Activated CD4-positive, alpha-beta T cell treated with anti-CD3 and anti-CD28 coated beads for 36 hours (primary cell): ENCODE measurements at regions not wholly inside any gene's neighbourhood (a gene's known extent, or its start where the extent isn't known, plus 50 kb on each side); places are given as distances from the start of the nearest gene placed in this dataset.

Experiments
- ATAC-seq: fragments of 200-7000 bp; cut with Tn5 transposase; one replicate; pipeline ENCODE4 v1.10.0; 2021; ENCODE audit warnings: mild to moderate bottlenecking, moderate library complexity
- CTCF ChIA-PET: fragments of 350-600 bp; sonication (Branson Sonifier 250); formaldehyde crosslinking; loops from one replicate; lab custom pipeline; 2021; ENCODE audit warnings: antibody characterized with exemption; lab: Charles Lee
- POLR2A ChIA-PET: fragments of 350-600 bp; sonication (Branson Sonifier 250); formaldehyde crosslinking; loops from one replicate; lab custom pipeline; 2021; ENCODE audit warnings: antibody characterized with exemption, inconsistent platforms; lab: Charles Lee
- DNase-seq: peaks from one replicate; pipeline ENCODE4 v3.0.0-alpha.2; 2020
- H3K27ac Mint-ChIP-seq: one replicate; pipeline ENCODE4 v1.8.0; 2021; ENCODE audit warnings: mixed read lengths
- H3K27me3 Mint-ChIP-seq: one replicate; pipeline ENCODE4 v1.8.0; 2021; ENCODE audit warnings: mixed read lengths
- H3K36me3 Mint-ChIP-seq: one replicate; pipeline ENCODE4 v1.8.0; 2021; ENCODE audit warnings: low read depth, mixed read lengths
- H3K4me1 Mint-ChIP-seq: one replicate; pipeline ENCODE4 v1.8.0; 2021; ENCODE audit warnings: mixed read lengths
- H3K4me3 Mint-ChIP-seq: one replicate; pipeline ENCODE4 v1.8.0; 2021; ENCODE audit warnings: mild to moderate bottlenecking, moderate library complexity, mixed read lengths
- H3K9me3 Mint-ChIP-seq: one replicate; pipeline ENCODE4 v1.8.0; 2021; ENCODE audit warnings: low read depth, mixed read lengths
- intact Hi-C, 2 experiments: fragments of 100-400 bp; cut with DNase I in 1 of 2; cut with micrococcal nuclease in 1 of 2; formaldehyde crosslinking; loops; one replicate each; pipeline versions ENCODE4 v1.14.2 to v1.15.1; 2022 to 2024; cut with DNase I, micrococcal nuclease

DNA sequence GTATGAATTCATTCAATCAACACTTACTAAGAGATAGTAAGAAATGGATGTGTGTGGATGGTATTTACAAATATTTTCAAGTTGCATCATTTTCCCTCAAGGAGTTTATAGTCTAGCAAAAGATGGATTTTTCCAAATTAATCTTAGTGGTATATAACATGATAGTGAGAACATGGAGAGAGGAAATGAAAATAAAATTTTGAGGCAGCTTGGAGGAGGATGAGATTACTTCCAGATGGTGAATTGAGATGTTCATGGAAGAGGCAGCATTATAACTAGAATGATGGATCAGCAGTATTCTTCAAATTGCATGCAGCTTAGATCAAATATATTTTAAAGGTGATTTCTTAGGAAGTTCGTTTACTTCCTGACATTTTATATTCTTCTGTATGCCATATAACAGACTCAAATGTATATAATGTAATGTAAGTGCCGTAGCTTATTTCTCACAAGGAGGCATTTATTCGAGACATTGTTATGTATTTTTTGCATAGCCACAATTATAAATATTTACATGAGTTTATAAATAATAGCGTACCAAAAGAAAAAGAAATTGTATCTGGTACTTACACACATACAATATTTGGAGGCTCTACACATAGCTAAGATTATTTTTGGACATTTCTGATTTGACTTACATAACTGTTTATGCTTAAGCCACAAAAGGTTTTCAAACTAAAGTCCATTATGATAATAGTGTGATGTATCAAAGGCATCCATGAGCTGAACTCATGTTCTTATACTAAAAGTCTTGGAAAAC is 439.4 kb downstream of the SPRY1 start:
- no peak for DNase-seq
- no peak for ATAC-seq
- no peaks in the 10 kb centered on the region for H3K27me3 Mint-ChIP-seq
- H3K4me1 Mint-ChIP-seq = no peaks in the 10 kb centered on the region
- no peaks in the 10 kb centered on the region for H3K36me3 Mint-ChIP-seq
- ChIA-PET CTCF (interaction anchor here (0.6 kb wide), 1 partner anchor 382 kb away, joined by 3 read pairs; no protein-coding TSS in a partner anchor), POLR2A (interaction anchor here (0.6 kb wide), 1 partner anchor 1443 kb away, joined by 5 read pairs; no protein-coding TSS in a partner anchor)
- H3K4me3 Mint-ChIP-seq = no peak overlapping the region
- H3K9me3 Mint-ChIP-seq = no peaks in the 10 kb centered on the region
- H3K27ac Mint-ChIP-seq = no peak overlapping the region
- intact Hi-C loops = no loop called here

DNA sequence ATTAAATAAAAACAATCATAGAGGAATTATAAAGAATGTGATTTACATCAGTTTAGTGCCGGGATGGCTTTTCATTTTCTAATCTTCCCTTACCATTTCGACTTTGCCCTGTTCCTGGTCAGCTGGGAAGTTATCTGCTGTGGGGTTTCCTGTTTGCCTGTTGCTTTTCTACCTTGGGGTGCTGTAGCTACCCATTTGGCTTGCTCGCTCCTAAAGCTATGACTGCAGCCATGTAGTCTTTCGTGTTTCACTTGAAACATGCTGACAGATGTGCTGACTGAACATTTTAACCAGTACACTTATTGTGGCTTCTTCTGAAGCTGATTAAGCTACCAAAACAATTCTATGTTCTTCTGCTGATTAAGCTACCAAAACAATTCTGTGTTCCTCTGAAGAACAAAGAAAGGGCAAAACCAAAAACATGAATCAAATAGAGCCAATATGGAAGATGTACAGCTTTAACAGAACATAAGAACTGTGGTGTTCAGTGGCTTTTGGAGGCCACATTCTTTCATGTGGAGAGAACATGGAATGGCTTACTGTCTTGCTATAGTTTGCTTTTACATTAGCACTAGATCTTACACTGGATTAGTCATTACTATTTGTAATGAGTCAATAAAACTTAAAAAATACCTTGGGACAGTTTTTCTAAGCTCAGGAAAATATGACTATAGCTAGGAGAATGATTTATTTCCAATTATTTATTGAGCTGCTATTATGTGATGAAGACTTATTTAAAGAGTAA is 440.4 kb downstream of the SPRY1 start:
- Mint-ChIP-seq H3K27ac (no peak overlapping the region), H3K4me1 (no peaks in the 10 kb centered on the region), H3K36me3 (no peaks in the 10 kb centered on the region), H3K9me3 (no peaks in the 10 kb centered on the region), H3K4me3 (no peak overlapping the region), H3K27me3 (no peaks in the 10 kb centered on the region)
- no peak for ATAC-seq
- ChIA-PET POLR2A (no interaction called here), CTCF (interaction anchor here (1.4 kb wide), 1 partner anchor 11 kb away, joined by 3 read pairs; no protein-coding TSS in a partner anchor)
- no peak for DNase-seq
- intact Hi-C loops = no loop called here

DNA sequence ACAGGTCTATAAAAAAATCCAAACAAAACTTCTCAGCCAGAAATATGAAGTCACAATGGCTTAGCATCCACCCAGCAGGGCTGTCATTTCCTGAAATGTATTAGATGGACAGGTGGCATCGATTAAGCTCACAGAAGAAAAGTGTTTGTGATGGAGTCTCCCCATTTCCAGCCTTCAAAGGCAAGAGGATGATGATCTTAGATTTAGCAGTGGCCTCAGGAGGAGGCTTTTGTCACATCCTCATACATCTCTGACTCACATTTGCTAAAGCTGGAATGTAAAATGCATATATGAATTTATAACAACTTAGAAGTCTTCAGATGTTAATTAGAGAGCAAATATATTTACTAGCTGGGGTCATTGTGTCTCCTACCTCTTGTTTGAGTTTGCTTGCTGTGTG is 441.9 kb downstream of the SPRY1 start:
- Mint-ChIP-seq H3K4me3 (no peak overlapping the region), H3K27me3 (no peaks in the 10 kb centered on the region), H3K36me3 (no peaks in the 10 kb centered on the region), H3K4me1 (no peaks in the 10 kb centered on the region), H3K27ac (no peak overlapping the region), H3K9me3 (no peaks in the 10 kb centered on the region)
- intact Hi-C loops = no loop called here
- ChIA-PET POLR2A (no interaction called here), CTCF (interaction anchor here (1.1 kb wide), 1 partner anchor 15 kb away, joined by 4 read pairs; no protein-coding TSS in a partner anchor)
- DNase-seq (no peak), ATAC-seq (no peak)

DNA sequence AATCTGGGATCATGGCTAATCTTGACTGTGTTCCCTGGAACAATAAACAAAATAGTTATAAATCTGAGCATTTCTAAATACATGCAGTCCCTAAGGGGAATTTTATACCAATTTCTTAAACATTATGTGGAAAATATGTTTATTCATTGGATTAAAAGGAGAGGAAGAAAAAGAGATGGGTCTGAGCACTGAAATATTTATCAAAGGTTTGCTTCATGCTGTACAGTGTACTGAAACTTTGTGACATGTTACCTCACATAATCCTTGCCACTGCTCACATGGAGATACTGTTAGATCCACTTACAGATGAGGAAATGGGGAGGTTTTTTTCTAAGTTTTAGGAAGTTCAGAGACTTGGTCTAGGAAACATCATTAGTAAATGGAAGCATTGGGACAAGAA is 443.6 kb downstream of the SPRY1 start:
- no peaks in the 10 kb centered on the region for H3K36me3 Mint-ChIP-seq
- DNase-seq (no peak), ATAC-seq (no peak)
- POLR2A ChIA-PET = no interaction called here
- no peak overlapping the region for H3K4me3 Mint-ChIP-seq
- no peaks in the 10 kb centered on the region for H3K27me3 Mint-ChIP-seq
- CTCF ChIA-PET = interaction anchor here (0.7 kb wide), 1 partner anchor 451 kb away, joined by 3 read pairs; no protein-coding TSS in a partner anchor
- H3K27ac Mint-ChIP-seq = no peak overlapping the region
- intact Hi-C loops = no loop called here
- no peaks in the 10 kb centered on the region for H3K9me3 Mint-ChIP-seq
- H3K4me1 Mint-ChIP-seq = no peaks in the 10 kb centered on the region

DNA sequence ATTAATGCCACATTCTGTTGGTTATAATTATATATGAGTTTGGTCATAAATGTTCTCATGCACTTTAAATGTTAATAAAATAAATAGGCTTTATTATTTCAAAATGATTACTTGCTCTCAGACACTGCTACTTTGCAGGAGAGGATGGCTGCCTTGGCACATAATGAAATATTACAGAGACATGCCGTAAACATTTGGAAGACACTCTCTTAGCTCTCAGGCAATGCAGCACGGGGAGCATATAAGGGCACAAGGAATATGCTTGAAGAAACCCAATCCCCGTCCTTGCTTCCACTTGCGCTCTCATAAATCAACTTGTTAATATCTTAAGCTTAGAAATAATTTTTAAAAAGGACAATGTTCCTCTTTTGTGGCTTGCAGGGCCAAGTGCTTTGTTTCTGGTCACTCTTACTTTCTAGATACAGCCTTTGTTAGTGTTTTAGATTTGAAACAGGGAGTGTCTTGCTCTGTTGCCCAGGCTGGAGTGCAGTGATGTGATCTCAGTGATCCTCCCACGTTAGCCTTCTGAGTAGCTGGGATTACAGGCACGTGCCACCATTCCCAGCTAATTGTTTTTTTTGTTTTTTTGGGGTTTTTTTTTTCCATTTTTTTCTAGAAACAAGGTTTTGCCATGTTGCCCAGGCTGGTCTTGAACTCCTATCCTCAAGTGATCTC is 445.0 kb downstream of the SPRY1 start:
- no peak for ATAC-seq
- ChIA-PET CTCF (no interaction called here), POLR2A (no interaction called here)
- H3K4me1 Mint-ChIP-seq = no peaks in the 10 kb centered on the region
- no peaks in the 10 kb centered on the region for H3K9me3 Mint-ChIP-seq
- H3K27ac Mint-ChIP-seq = no peak overlapping the region
- H3K4me3 Mint-ChIP-seq = no peak overlapping the region
- H3K36me3 Mint-ChIP-seq = no peaks in the 10 kb centered on the region
- no peaks in the 10 kb centered on the region for H3K27me3 Mint-ChIP-seq
- intact Hi-C loops = no loop called here
- no peak for DNase-seq

DNA sequence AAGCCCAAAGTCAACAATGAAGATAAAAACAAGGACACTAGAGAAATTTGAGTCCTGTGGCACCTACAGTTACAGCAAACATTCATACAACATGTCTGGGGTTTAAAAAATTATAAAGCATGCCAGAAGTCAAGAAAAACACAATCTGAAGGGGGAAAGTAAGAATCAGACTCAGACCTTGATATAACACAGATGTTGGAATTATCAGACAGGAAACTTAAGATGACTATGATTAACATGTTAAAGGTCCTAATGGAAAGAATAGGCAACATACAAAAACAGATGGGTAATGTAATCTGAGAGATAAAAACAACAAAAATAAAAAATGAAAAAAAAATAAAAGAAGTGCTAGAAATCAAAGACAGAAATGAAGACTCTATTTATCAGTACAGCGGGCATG is 446.5 kb downstream of the SPRY1 start:
- H3K9me3 Mint-ChIP-seq = no peaks in the 10 kb centered on the region
- no peak for DNase-seq
- H3K27me3 Mint-ChIP-seq = no peaks in the 10 kb centered on the region
- ATAC-seq = no peak
- no peak overlapping the region for H3K4me3 Mint-ChIP-seq
- intact Hi-C loops = no loop called here
- no peaks in the 10 kb centered on the region for H3K36me3 Mint-ChIP-seq
- ChIA-PET CTCF (no interaction called here), POLR2A (no interaction called here)
- no peaks in the 10 kb centered on the region for H3K4me1 Mint-ChIP-seq
- no peak overlapping the region for H3K27ac Mint-ChIP-seq

DNA sequence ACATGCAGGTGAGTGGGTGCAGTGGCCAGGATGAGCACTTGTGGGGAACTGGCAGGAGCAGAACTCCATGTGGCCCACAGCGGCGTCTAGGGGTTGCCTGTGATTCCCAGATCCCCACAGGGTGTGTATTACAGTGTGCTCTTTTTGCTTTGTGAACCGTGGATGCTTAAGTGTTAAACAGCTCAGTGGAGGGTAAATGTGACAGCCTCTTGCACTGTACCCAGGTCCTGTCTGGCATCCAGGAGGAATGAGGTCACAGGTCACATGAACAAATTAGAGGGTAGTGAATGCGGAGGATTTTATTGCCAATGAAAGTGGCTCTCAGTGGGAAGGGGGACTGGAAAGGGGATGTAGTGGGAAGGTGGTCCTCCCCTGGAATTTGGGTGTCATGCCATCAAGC is 447.8 kb downstream of the SPRY1 start:
- H3K27ac Mint-ChIP-seq = no peak overlapping the region
- no peaks in the 10 kb centered on the region for H3K9me3 Mint-ChIP-seq
- POLR2A ChIA-PET = no interaction called here
- ATAC-seq (no peak), DNase-seq (no peak)
- intact Hi-C loops = no loop called here
- CTCF ChIA-PET = no interaction called here
- no peaks in the 10 kb centered on the region for H3K4me1 Mint-ChIP-seq
- no peaks in the 10 kb centered on the region for H3K36me3 Mint-ChIP-seq
- no peak overlapping the region for H3K4me3 Mint-ChIP-seq
- no peaks in the 10 kb centered on the region for H3K27me3 Mint-ChIP-seq

DNA sequence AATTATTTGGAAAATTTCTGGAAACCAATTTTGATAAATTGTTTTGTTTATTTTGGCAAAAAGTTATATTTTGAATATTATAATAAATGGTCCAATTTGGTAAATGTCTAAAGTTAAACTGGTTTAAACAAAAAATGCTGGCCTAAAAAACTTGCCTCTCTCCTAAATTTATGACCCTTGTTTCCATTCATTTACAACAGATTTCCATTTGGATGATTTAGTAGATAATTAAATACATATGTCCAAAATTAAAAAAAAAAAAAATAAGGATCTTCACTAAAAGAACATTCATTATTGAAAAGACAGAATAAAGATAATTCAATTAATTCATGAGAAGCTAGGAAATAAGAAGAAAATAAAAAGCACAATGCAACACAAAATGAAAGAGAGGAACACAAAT is 449.5 kb downstream of the SPRY1 start:
- no peaks in the 10 kb centered on the region for H3K9me3 Mint-ChIP-seq
- intact Hi-C loops = no loop called here
- DNase-seq (no peak), ATAC-seq (no peak)
- no peak overlapping the region for H3K4me3 Mint-ChIP-seq
- CTCF ChIA-PET = no interaction called here
- H3K4me1 Mint-ChIP-seq = no peaks in the 10 kb centered on the region
- H3K36me3 Mint-ChIP-seq = no peaks in the 10 kb centered on the region
- H3K27me3 Mint-ChIP-seq = no peaks in the 10 kb centered on the region
- POLR2A ChIA-PET = no interaction called here
- H3K27ac Mint-ChIP-seq = no peak overlapping the region

DNA sequence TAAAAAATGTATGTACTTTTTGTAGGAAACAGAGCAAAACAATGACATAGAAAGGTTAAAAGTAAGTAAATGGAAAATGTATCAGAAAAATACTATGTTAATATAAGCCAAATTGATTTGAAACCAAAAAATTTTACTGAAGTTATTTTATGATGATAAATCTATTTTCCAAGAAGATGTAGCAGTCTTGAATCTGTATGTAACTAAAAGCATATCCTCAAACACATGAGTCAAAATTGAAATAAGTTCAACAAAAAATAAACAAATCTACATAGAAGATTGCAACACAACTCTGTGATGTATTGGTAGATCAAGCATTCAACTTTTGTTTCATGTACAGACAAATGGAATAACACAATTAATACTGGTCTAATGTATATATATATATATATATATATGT is 450.0 kb downstream of the SPRY1 start:
- Mint-ChIP-seq H3K4me3 (no peak overlapping the region), H3K27ac (no peak overlapping the region), H3K4me1 (no peaks in the 10 kb centered on the region), H3K36me3 (no peaks in the 10 kb centered on the region), H3K9me3 (no peaks in the 10 kb centered on the region), H3K27me3 (no peaks in the 10 kb centered on the region)
- no peak for ATAC-seq
- ChIA-PET POLR2A (no interaction called here), CTCF (no interaction called here)
- no peak for DNase-seq
- intact Hi-C loops = no loop called here

DNA sequence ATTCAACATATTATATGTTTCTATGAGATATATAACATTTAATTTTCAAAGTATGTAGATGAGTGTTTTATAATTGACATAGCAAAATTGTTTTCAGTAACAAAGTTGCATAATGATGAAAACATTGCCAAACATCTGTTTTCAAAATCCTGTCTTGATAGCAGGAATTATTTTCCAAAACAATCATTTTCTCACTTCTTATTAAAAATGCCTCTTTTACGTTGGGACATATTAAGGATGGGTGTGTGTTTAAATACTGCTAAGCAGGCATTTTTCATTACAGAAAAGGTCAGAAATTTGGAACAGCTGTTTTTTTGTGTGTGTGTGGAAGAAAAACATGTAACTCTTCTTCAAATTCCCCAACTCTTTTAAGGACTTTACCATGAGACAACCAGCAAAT is 452.0 kb downstream of the SPRY1 start:
- Mint-ChIP-seq H3K9me3 (no peaks in the 10 kb centered on the region), H3K4me3 (no peak overlapping the region), H3K4me1 (no peaks in the 10 kb centered on the region), H3K27ac (no peak overlapping the region), H3K36me3 (no peaks in the 10 kb centered on the region), H3K27me3 (no peaks in the 10 kb centered on the region)
- CTCF ChIA-PET = no interaction called here
- intact Hi-C loops = no loop called here
- DNase-seq (no peak), ATAC-seq (no peak)
- POLR2A ChIA-PET = no interaction called here

DNA sequence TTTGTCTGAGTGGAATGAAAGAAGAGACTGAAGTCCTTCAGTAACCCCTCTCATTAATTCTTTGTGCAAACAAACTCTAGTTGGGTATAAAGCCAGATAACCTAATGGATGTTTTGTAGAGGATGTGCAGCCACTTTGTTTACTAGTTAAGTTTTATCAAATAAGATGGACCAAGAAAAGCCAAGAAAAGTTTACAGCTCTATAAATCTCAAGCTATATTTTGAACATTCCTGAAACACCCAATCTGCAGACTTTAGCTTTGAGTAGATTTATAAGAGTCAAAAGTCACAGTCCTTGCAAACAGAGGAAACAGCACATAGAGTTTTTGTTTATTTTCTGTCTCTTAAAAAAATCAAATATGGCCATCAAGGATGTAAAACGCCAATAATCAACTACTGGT is 452.9 kb downstream of the SPRY1 start:
- no peak overlapping the region for H3K27ac Mint-ChIP-seq
- ChIA-PET CTCF (no interaction called here), POLR2A (no interaction called here)
- intact Hi-C loops = no loop called here
- H3K27me3 Mint-ChIP-seq = no peaks in the 10 kb centered on the region
- H3K4me1 Mint-ChIP-seq = no peaks in the 10 kb centered on the region
- no peaks in the 10 kb centered on the region for H3K36me3 Mint-ChIP-seq
- H3K9me3 Mint-ChIP-seq = no peaks in the 10 kb centered on the region
- no peak overlapping the region for H3K4me3 Mint-ChIP-seq
- no peak for ATAC-seq
- no peak for DNase-seq

DNA sequence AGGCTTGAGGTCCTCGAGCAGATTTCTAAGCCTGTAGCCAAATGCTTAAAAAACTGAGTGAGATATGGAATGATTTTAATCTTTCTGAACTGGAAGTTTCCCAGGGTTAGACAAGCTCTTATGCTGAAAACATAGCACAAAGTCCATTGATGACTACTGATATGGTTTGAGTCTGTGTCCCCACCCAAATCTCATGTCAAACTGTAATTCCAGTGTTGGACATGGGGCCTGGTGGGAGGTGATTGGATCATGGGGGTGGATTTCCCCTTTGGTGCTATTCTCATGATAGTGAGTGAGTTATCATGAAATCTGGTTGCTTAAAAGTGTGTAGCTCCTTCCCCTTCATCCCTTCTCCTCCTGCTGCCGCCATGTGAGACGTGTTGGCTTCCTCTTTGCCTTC is 454.9 kb downstream of the SPRY1 start:
- DNase-seq (no peak), ATAC-seq (no peak)
- no peak overlapping the region for H3K27ac Mint-ChIP-seq
- no peaks in the 10 kb centered on the region for H3K9me3 Mint-ChIP-seq
- no peak overlapping the region for H3K4me3 Mint-ChIP-seq
- intact Hi-C loops = no loop called here
- POLR2A ChIA-PET = no interaction called here
- H3K36me3 Mint-ChIP-seq = no peaks in the 10 kb centered on the region
- H3K4me1 Mint-ChIP-seq = no peaks in the 10 kb centered on the region
- CTCF ChIA-PET = no interaction called here
- no peaks in the 10 kb centered on the region for H3K27me3 Mint-ChIP-seq
